HG03196 (cell line): ENCODE measurements at regions not wholly inside any gene's neighbourhood (a gene's known extent, or its start where the extent isn't known, plus 50 kb on each side); places are given as distances from the start of the nearest gene placed in this dataset.

ENCODE experiments used
- ATAC-seq: cut with Tn5 transposase; IDR thresholded peaks from one replicate; pipeline ENCODE4 v1.9.1; 2021; ENCODE audit not compliant: unreplicated experiment

- no peak for ATAC-seq
These were observed 628.0 kb upstream of the CDH4 start for GRCh38 chr20:60624066-60624465.

GRCh38 chr20:60627751-60628565, 624.1 kb upstream of the CDH4 start:
- ATAC-seq = no peak

- ATAC-seq = no peak
These were observed 623.3 kb upstream of the CDH4 start for GRCh38 chr20:60628749-60629148.

GRCh38 chr20:60629206-60629605, 622.9 kb upstream of the CDH4 start:
- ATAC-seq = no peak

- ATAC-seq = no peak
These were observed 621.5 kb upstream of the CDH4 start for GRCh38 chr20:60630609-60631008.

GRCh38 chr20:60631585-60632287, 620.3 kb upstream of the CDH4 start:
- ATAC-seq = no peak

- ATAC-seq = no peak
These were observed 619.4 kb upstream of the CDH4 start for GRCh38 chr20:60632391-60633262.

- ATAC-seq = no peak
These were observed 617.4 kb upstream of the CDH4 start for GRCh38 chr20:60634491-60635172.

GRCh38 chr20:60636417-60636816, 615.6 kb upstream of the CDH4 start:
- no peak for ATAC-seq

- no peak for ATAC-seq
These were observed 614.3 kb upstream of the CDH4 start for GRCh38 chr20:60637801-60638200.

- ATAC-seq = no peak
These were observed 613.5 kb upstream of the CDH4 start for GRCh38 chr20:60638430-60639098.

GRCh38 chr20:60641879-60642447, 610.1 kb upstream of the CDH4 start:
- ATAC-seq = no peak

GRCh38 chr20:60642541-60642940, 609.5 kb upstream of the CDH4 start:
- ATAC-seq = no peak

- ATAC-seq = no peak
These were observed 603.5 kb upstream of the CDH4 start for GRCh38 chr20:60648556-60648955.

GRCh38 chr20:60649541-60649940, 602.5 kb upstream of the CDH4 start:
- no peak for ATAC-seq

- no peak for ATAC-seq
These were observed 602.0 kb upstream of the CDH4 start for GRCh38 chr20:60650087-60650486.

GRCh38 chr20:60652046-60652445, 600.0 kb upstream of the CDH4 start:
- no peak for ATAC-seq

GRCh38 chr20:60652615-60653014, 599.4 kb upstream of the CDH4 start:
- ATAC-seq = no peak

- ATAC-seq = no peak
These were observed 598.8 kb upstream of the CDH4 start for GRCh38 chr20:60653111-60653845.
